SJCRH30 (cell line): ENCODE measurements at regions not wholly inside any gene's neighbourhood (a gene's known extent, or its start where the extent isn't known, plus 50 kb on each side); places are given as distances from the start of the nearest gene placed in this dataset.
"Not testable (repeated sequence)": the region's sequence is repeated elsewhere in the genome, so short reads cannot be mapped to it uniquely, and the experiment has no call there.

ENCODE experiments used
- DNase-seq, 2 experiments: peaks; one replicate each; pipeline ENCODE4 v3.0.0-alpha.2; 2015 to 2020
- H3K27ac ChIP-seq: fragments of 250-450 bp; sonication (Bioruptor Pico); 2 replicates; pipeline ENCODE4 v1.5.1; 2020; ENCODE audit warnings: mild to moderate bottlenecking, moderate library complexity
- H3K27me3 ChIP-seq: fragments of 250-450 bp; sonication (Bioruptor Pico); 2 replicates; pipeline ENCODE4 v1.5.1; 2020; ENCODE audit warnings: mild to moderate bottlenecking, moderate library complexity
- H3K36me3 ChIP-seq: fragments of 250-450 bp; sonication (Bioruptor Pico); 2 replicates; pipeline ENCODE4 v1.5.1; 2020; ENCODE audit warnings: mild to moderate bottlenecking, moderate library complexity
- H3K4me1 ChIP-seq: fragments of 250-450 bp; sonication (Bioruptor Pico); 2 replicates; pipeline ENCODE4 v1.5.1; 2020; ENCODE audit warnings: mild to moderate bottlenecking, moderate library complexity
- H3K4me3 ChIP-seq: fragments of 250-450 bp; sonication (Bioruptor Pico); 2 replicates; pipeline ENCODE4 v1.5.1; 2020; ENCODE audit warnings: mild to moderate bottlenecking, moderate library complexity
- H3K9me3 ChIP-seq: fragments of 250-450 bp; sonication (Bioruptor Pico); replicated peaks from 2 replicates; pipeline ENCODE4 v1.5.1; 2020; ENCODE audit warnings: mild to moderate bottlenecking, moderate library complexity

DNA sequence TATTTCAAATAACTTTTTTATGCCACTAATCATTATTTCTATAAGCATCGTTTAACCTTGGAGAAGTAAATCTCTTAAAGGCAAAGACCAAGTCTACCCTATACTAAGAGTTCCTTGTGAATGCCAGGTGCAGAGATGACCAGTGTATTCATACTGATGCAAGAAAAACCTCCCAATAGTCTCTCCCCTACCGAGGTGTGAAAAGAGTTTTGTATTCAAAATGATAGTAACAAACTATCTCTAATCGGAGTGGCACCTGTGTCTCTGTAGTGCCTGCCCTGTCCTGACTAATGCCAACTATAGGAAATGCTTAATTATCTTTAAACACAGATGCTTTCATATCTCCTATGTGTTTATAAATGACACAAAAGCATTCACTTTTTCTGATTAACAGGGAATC is 798.5 kb downstream of the TRIB2 start:
- H3K4me1 ChIP-seq = no peaks in the 10 kb centered on the region
- no peaks in the 10 kb centered on the region for H3K36me3 ChIP-seq
- H3K9me3 ChIP-seq = no peaks in the 10 kb centered on the region
- H3K27ac ChIP-seq = no peak overlapping the region
- no peak overlapping the region for H3K4me3 ChIP-seq
- no peaks in the 10 kb centered on the region for H3K27me3 ChIP-seq
- no peak for DNase-seq

DNA sequence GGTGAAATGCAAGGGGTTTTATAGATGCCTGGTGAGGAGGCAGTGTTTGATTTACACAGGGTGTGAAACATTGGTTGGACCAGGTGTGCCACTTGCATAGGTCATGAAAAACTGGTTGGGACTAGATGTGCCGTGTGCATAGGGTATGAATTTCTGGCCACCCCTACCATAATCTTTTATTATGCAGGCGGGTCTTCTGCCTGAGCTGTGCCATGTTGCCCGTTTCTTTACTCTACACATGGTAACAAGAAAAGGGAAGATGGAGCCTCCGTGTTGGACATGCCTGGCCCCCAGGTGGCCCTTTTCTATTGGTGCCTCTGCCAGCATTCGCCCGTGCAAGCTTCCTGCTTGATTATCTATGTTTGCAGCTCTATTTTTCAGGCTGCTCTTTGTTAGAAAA is 805.4 kb downstream of the TRIB2 start:
- H3K9me3 ChIP-seq = no peaks in the 10 kb centered on the region
- no peak for DNase-seq
- H3K27me3 ChIP-seq = no peaks in the 10 kb centered on the region
- no peaks in the 10 kb centered on the region for H3K36me3 ChIP-seq
- H3K4me1 ChIP-seq = no peaks in the 10 kb centered on the region
- no peak overlapping the region for H3K4me3 ChIP-seq
- no peak overlapping the region for H3K27ac ChIP-seq

DNA sequence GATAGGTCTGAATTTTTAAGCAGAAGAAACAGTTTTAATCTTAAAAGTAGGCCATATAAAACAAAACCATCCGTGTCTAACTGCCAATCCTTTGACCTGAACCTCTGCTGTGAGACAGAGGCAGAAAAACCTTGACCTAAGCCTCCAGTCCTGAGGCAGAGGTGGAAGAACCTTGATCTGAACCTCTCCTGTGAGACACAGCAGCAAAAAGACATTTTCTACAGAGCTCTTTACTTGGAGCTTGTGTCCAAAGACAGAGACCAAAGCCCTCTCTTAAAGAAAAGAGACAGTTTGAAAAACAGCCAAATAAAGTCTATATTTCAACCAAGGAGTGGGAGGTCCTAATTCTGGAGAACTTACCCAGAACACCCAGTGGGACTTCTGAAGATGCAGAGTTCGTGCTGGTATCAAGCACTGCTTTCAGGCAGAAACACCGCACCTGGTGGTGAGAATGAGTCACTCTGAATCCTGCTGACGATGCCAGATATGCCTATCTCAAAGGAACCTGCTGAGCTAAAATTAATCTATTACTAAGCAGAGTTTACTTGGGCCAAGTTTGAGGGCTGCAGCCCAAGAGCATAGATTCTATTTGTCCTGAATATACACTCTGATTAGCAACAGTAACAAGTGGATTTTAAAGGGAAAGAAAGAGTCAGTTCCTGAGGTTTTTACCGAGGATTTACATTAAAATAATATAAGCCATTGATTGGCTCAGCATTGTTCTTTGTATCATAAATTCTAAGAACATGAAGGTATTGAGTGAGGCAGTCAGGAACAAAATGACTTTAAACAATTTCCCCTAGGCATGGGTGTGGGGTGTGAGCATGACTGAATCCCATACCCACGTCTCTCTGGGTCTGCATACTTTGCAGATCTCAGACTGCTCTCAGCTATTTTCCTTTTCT is 806.4 kb downstream of the TRIB2 start:
- H3K9me3 ChIP-seq = no peaks in the 10 kb centered on the region
- no peak overlapping the region for H3K27ac ChIP-seq
- H3K4me3 ChIP-seq = no peak overlapping the region
- H3K36me3 ChIP-seq = no peaks in the 10 kb centered on the region
- DNase-seq = peak in 1 of 2 experiments; percentile 7
- no peaks in the 10 kb centered on the region for H3K4me1 ChIP-seq
- H3K27me3 ChIP-seq = no peaks in the 10 kb centered on the region

DNA sequence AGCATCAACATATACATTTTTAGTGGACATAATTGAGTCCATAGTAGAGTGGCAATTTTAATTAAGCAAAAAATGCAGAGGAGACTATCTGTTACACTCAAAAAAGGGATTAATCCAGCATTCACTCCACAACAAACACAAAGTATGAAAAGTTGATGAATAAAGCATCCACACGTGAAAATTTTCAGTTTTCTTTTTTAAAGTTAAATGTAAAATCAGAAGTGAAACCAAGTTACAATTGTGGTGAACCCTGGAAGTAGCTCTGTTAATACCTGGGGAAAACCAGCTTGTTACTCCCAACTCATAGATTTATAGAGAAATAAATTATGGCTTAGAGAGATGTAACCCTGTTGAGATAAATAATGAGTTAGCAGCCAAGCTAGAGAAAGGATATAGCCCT is 807.8 kb downstream of the TRIB2 start:
- no peaks in the 10 kb centered on the region for H3K27me3 ChIP-seq
- H3K4me3 ChIP-seq = no peak overlapping the region
- no peaks in the 10 kb centered on the region for H3K36me3 ChIP-seq
- no peak overlapping the region for H3K27ac ChIP-seq
- no peaks in the 10 kb centered on the region for H3K4me1 ChIP-seq
- no peaks in the 10 kb centered on the region for H3K9me3 ChIP-seq
- no peak for DNase-seq

DNA sequence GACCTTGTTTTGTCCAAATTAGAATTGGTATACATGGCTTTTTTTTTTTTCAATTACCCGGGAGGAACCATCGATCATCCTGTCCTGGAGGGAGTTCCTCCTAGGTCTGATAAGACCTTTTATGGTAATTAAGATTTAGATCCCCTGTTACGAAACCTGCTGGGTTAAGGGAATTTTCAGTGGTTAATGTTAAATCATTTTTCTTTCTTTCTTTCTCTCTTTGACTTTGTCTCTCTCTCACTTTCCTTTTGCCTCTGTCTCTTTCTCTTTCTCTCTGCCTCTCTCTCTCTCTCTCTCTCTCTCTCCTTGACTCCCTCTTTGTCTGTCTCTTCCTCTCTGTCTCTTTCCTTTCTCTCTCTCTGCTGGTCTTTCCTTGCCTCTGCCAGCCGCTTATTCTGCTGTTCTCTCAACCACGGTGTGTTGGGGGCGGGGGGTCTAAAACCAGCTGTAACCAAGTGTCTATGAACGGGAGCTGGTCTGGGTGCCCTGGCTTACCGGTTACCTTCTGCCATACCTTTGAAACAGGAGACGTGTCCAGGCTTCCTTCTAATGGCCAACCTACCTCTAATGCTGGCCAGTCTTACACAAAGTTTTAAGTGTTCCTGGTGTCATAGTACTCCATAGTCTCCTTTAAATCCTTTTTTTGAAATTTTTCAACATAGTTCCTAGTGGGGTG is 815.1 kb downstream of the TRIB2 start:
- H3K4me3 ChIP-seq, H3K4me1 ChIP-seq, H3K27me3 ChIP-seq, H3K9me3 ChIP-seq, H3K27ac ChIP-seq, H3K36me3 ChIP-seq, DNase-seq: not testable (repeated sequence)

DNA sequence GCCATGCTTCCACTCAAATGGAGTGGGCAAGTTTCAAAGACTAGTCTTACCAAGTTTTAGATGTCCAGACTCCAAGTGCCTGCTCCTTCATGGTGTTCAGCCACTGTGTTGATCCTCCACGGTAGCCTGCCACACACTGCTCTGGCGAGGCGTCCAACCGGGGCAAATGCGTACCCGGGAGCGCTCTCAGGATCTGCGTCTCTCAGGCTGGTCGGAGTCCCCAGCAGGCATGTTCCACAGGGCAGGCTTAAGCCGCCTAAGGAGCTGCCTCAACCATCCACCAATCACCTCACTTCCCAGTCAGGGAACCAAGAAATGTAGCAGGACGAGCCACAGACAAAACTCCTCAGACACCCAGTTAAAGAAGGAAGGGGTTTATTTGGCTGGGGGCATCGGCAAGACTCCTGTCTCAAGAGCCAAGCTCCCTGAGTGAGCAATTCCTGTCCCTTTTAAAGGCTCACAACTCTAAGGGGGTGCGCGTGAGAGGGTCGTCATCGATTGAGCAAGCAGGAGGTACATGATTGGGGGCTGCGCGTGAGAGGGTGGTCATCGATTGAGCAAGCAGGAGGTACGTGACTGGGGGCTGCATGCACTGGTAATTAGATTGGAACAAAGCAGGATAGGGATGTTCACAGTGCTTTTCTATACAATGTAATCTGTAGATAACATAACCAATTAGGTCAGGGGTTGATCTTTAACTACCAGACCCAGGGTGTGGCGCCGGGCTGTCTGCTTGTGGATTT is 816.2 kb downstream of the TRIB2 start:
- not testable (repeated sequence) for H3K27ac ChIP-seq, H3K9me3 ChIP-seq, H3K36me3 ChIP-seq, DNase-seq, H3K4me1 ChIP-seq, H3K4me3 ChIP-seq, H3K27me3 ChIP-seq

DNA sequence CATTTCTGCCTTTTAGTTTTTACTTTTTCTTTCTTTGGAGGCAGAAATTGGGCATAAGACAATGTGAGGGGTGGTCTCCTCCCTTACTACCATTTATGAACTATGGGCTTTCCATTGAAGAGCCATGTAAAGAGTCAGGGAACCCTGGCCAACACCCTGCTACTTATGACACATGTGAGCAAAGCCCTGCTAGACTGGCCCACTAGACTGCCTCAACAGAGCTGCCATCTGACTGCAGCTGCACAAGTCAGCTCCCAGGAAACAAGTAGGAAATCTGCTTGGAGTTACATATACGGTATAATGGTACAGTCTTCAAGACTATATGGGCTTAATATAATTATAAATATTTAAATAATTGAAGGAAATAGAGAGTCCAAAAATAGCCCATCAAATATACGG is 816.8 kb downstream of the TRIB2 start:
- Histone ChIP-seq H3K36me3 (no peaks in the 10 kb centered on the region), H3K4me3 (no peak overlapping the region), H3K27ac (no peak overlapping the region), H3K9me3 (no peaks in the 10 kb centered on the region), H3K4me1 (no peaks in the 10 kb centered on the region), H3K27me3 (no peaks in the 10 kb centered on the region; the same call in 1 of the 2 replicates)
- no peak for DNase-seq

DNA sequence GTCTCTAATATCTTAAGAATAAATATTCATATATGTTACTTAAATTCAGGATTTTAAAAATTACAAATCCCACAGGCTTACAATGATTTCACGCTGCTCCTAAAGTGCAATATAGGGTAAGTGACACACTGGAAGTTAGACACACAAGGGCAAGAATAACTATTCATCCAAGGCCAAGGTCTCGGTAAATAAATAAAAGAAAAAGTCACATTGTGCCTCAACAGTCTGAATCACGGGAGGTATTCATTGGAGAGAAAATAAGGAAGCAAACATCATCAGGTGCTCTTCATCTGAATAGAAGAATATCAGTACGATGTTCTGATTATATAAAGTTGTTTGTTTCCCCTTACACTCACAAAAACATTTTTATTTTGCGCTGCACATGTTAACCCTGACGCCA is 820.2 kb downstream of the TRIB2 start:
- Histone ChIP-seq H3K36me3 (no peaks in the 10 kb centered on the region), H3K9me3 (no peaks in the 10 kb centered on the region), H3K4me1 (no peaks in the 10 kb centered on the region), H3K27me3 (no peaks in the 10 kb centered on the region; the same call in 1 of the 2 replicates), H3K4me3 (no peak overlapping the region), H3K27ac (no peak overlapping the region)
- no peak for DNase-seq

DNA sequence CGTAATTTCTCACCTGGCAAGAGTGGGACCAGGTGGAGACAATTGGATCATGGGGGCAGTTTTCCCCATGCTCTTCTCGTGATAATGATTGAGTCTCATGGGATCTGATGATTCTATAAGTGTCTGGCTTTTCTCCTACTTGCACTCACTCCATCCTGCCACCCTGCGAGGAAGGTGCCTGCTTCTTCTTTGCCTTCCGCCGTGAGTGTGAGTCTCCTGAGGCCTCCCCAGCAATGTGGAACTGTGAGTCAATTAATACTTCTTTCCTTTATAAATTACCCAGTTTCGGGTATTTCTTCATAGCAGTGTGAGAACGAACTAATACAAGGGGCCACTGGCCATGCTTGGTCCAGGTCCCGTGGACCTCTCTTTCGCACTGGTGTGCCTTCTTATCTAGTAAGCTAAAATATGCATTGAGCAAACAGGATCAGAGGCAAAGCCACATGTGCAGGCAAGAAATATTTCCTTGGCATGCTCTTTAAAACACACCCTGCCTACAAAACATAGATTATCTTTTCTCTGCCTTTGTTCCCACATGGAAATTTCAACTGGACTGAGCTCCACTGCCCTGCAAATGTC is 821.1 kb downstream of the TRIB2 start:
- Histone ChIP-seq H3K27me3 (no peaks in the 10 kb centered on the region; the same call in 1 of the 2 replicates), H3K27ac (no peak overlapping the region), H3K9me3 (no peaks in the 10 kb centered on the region), H3K36me3 (no peaks in the 10 kb centered on the region), H3K4me1 (no peaks in the 10 kb centered on the region), H3K4me3 (no peak overlapping the region)
- no peak for DNase-seq

DNA sequence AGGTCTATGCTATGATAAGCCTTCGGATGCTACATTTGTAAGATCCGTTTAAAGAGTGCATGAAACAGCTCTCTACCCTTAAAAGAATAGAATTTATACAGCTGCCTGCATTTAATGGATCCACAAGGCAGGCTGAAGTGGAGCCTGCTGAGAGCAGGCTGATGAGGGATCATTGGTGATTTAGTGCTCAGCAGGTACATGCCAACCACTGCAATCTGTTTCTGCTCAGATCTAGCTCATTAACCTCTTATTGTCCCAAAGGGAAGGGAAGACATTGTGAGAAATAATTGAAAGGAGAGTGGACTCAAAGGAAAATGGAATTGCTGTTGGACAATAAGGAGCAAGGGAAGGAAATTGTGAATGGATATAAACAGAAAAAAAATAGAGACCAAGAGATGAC is 822.6 kb downstream of the TRIB2 start:
- Histone ChIP-seq H3K36me3 (no peaks in the 10 kb centered on the region), H3K4me1 (no peaks in the 10 kb centered on the region), H3K27me3 (no peaks in the 10 kb centered on the region; the same call in 1 of the 2 replicates), H3K4me3 (no peak overlapping the region), H3K9me3 (no peaks in the 10 kb centered on the region), H3K27ac (no peak overlapping the region)
- DNase-seq = no peak

DNA sequence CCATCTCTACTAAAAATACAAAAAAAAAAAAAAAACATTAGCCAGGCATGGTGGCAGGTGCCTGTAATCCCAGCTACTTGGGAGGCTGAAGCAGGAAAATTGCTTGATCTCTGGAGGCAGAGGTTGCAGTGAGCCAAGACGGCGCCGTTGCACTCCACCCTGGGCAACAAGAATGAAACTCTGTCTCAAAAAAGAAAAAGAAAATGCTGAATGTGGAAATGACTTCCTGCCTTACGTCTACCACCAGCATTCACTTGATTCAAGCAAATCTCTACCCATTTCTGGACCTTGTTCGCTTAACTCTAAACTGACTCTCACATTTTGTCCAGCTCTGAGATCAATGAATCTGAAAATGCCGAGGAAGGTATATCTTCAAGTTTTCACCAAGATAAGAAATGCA is 825.3 kb downstream of the TRIB2 start:
- Histone ChIP-seq H3K27me3 (no peaks in the 10 kb centered on the region), H3K4me1 (no peaks in the 10 kb centered on the region), H3K27ac (no peak overlapping the region), H3K4me3 (no peak overlapping the region), H3K36me3 (no peaks in the 10 kb centered on the region), H3K9me3 (no peaks in the 10 kb centered on the region)
- no peak for DNase-seq

DNA sequence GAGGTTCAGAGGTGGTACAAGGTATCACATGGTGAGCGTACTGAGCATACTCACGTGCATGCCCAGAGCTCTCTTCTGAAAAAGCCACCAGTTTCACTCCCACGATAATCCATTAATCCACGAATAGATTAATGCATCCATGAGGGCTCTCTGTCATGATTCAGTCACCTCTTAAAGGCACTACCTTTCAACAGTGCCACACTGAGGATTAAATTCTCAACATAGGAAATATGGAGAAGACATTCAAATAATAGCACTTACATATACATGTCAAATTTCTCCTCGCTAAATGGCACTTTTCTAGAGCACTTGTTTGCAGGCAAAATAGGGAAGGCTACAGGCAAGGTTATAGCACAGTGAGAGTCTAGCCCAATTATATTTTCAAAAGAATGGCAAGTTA is 825.9 kb downstream of the TRIB2 start:
- no peaks in the 10 kb centered on the region for H3K4me1 ChIP-seq
- H3K36me3 ChIP-seq = no peaks in the 10 kb centered on the region
- H3K27ac ChIP-seq = no peak overlapping the region
- no peak for DNase-seq
- H3K4me3 ChIP-seq = no peak overlapping the region
- H3K9me3 ChIP-seq = no peaks in the 10 kb centered on the region
- H3K27me3 ChIP-seq = no peaks in the 10 kb centered on the region

DNA sequence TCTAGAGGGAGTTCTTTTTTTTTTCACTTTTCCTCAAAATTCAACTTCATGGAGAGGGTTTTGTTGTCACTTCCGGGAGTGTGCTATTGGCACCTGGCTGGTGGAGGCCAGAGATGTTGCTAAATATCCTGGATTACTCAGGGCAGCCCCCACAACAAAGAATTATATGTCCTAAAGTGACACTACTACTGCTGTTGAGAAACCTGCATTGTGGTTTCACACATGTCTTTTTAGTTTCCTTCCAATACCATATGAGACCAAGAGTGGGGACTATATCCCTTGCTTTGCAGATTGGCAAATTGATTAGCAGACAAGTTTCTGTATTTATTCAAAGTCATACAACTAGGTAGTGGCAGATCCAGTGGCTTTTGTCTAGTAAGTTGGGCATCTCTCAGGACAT is 826.8 kb downstream of the TRIB2 start:
- no peak for DNase-seq
- no peak overlapping the region for H3K27ac ChIP-seq
- H3K4me1 ChIP-seq = no peaks in the 10 kb centered on the region
- no peaks in the 10 kb centered on the region for H3K9me3 ChIP-seq
- H3K27me3 ChIP-seq = no peaks in the 10 kb centered on the region
- no peak overlapping the region for H3K4me3 ChIP-seq
- no peaks in the 10 kb centered on the region for H3K36me3 ChIP-seq

DNA sequence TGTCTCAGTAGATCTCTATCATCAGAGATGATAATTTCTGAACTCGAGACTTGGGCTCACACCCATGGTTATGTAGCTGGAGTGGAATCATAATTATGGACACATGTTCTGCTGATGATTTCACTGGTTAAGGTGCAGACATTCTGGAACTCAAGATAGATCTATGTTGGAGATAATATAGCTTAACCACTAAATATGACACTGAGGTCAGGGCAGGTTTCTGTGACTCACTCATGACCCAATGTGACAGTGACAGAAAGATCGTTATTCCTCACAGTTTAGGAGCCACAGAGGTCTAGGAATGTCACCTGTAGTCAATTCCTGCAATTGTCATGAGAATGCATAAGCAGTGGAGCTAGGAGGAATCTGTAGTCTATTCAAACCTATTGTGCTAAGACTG is 828.6 kb downstream of the TRIB2 start:
- Histone ChIP-seq H3K36me3 (no peaks in the 10 kb centered on the region), H3K27me3 (no peaks in the 10 kb centered on the region), H3K4me1 (no peaks in the 10 kb centered on the region), H3K9me3 (no peaks in the 10 kb centered on the region), H3K27ac (no peak overlapping the region), H3K4me3 (no peak overlapping the region)
- no peak for DNase-seq

DNA sequence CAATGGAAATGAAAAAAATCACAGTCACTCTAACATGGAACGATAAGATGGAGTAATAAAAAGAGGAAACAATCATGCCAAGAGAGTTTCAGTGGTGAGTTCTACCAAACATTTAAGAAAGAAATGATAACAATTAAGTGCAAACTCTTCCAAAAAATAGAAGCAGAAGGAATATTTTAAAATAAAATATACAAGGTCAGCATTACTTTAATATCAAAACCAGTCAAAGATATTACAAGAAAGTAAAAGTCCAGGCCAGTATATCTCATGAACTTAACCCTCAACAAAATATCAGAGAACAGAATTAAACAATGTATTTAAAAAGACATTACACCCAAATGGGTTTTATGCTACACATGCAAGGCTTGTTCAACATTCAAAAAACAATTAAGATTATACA is 829.4 kb downstream of the TRIB2 start:
- no peaks in the 10 kb centered on the region for H3K9me3 ChIP-seq
- DNase-seq = no peak
- H3K27ac ChIP-seq = no peak overlapping the region
- no peaks in the 10 kb centered on the region for H3K36me3 ChIP-seq
- H3K4me1 ChIP-seq = no peaks in the 10 kb centered on the region
- no peak overlapping the region for H3K4me3 ChIP-seq
- H3K27me3 ChIP-seq = no peaks in the 10 kb centered on the region
